CD14-positive monocyte (primary cell): ENCODE measurements at regions not wholly inside any gene's neighbourhood (a gene's known extent, or its start where the extent isn't known, plus 50 kb on each side); places are given as distances from the start of the nearest gene placed in this dataset.

Experiments used
- DNase-seq, 3 donors: peaks; one replicate each; pipeline ENCODE4 v3.0.0-alpha.2; 2011 to 2022
- H2AFZ ChIP-seq: 2 replicates; pipeline ENCODE4 v1.6.0; 2012; ENCODE audit warnings: mild to moderate bottlenecking, low read depth, low read length, inconsistent platforms; ENCODE audit not compliant: insufficient read depth, poor library complexity, severe bottlenecking
- H3K27ac ChIP-seq, 2 donors: 1 replicate in 1 of 2; 2 replicates in 1 of 2; pipeline ENCODE4 v1.5.1; 2012 to 2013; ENCODE audit warnings: low read length in 2 of 2, control low read depth in 1 of 2, inconsistent platforms in 1 of 2, low read depth in 1 of 2, mild to moderate bottlenecking in 1 of 2
- H3K27me3 ChIP-seq, 2 donors: one replicate each; pipeline versions ENCODE4 v1.6.0 to v1.6.1; 2011 to 2013; ENCODE audit warnings: low read length in 2 of 2; ENCODE audit not compliant: control insufficient read depth in 2 of 2, insufficient read depth in 2 of 2
- H3K36me3 ChIP-seq, 2 donors: replicated peaks in 1 of 2; 1 replicate in 1 of 2; 2 replicates in 1 of 2; pipeline versions ENCODE4 v1.5.1 to v1.6.1; 2012 to 2013; ENCODE audit warnings: low read length in 2 of 2, control low read depth in 1 of 2, inconsistent platforms in 1 of 2, mild to moderate bottlenecking in 1 of 2; ENCODE audit not compliant: insufficient read depth in 2 of 2, control insufficient read depth in 1 of 2
- H3K4me1 ChIP-seq, 2 donors: 1 replicate in 1 of 2; 2 replicates in 1 of 2; pipeline versions ENCODE4 v1.5.1 to v1.6.1; 2012 to 2013; ENCODE audit warnings: low read length in 2 of 2, control low read depth in 1 of 2, inconsistent platforms in 1 of 2, mild to moderate bottlenecking in 1 of 2, moderate library complexity in 1 of 2; ENCODE audit not compliant: insufficient read depth in 2 of 2, control insufficient read depth in 1 of 2
- H3K4me2 ChIP-seq: replicated peaks from 2 replicates; pipeline ENCODE3; 2012; ENCODE audit warnings: low read length, moderate library complexity, mild to moderate bottlenecking; ENCODE audit not compliant: poor library complexity, severe bottlenecking; ENCODE audit errors: extremely low read depth
- H3K4me3 ChIP-seq, 3 experiments: fragments of 200-600 bp in 1 of 3; sonication (generic) in 1 of 3; replicated peaks in 1 of 3; 1 replicate in 2 of 3; 2 replicates in 1 of 3; pipeline ENCODE4 v1.5.1; 2011 to 2013; ENCODE audit warnings: low read length in 3 of 3, mild to moderate bottlenecking in 3 of 3, control low read depth in 2 of 3, low read depth in 2 of 3, inconsistent platforms in 1 of 3, moderate library complexity in 1 of 3
- H3K79me2 ChIP-seq: 2 replicates; pipeline ENCODE4 v1.6.0; 2012; ENCODE audit warnings: mild to moderate bottlenecking, control low read depth, inconsistent platforms, low read length, moderate library complexity; ENCODE audit not compliant: insufficient read depth
- H3K9ac ChIP-seq: 2 replicates; pipeline ENCODE4 v1.6.0; 2017; ENCODE audit warnings: low read length, mild to moderate bottlenecking; ENCODE audit not compliant: insufficient read depth, poor library complexity, severe bottlenecking
- H3K9me3 ChIP-seq, 2 donors: replicated peaks in 1 of 2; 1 replicate in 1 of 2; 2 replicates in 1 of 2; pipeline versions ENCODE4 v1.5.1 to v1.6.1; 2012 to 2013; ENCODE audit warnings: low read length in 2 of 2, control low read depth in 1 of 2; ENCODE audit not compliant: control insufficient read depth in 1 of 2, insufficient read depth in 1 of 2
- H4K20me1 ChIP-seq: 2 replicates; pipeline ENCODE4 v1.6.0; 2012; ENCODE audit warnings: mild to moderate bottlenecking, low read length, control low read depth, moderate library complexity; ENCODE audit not compliant: insufficient read depth
- H3K27ac Mint-ChIP-seq, 7 donors: one replicate each; pipeline ENCODE4 v1.8.0; 2020; ENCODE audit warnings: mild to moderate bottlenecking in 7 of 7, mixed read lengths in 7 of 7, moderate library complexity in 6 of 7, inconsistent platforms in 2 of 7
- H3K27me3 Mint-ChIP-seq, 3 donors: one replicate each; pipeline ENCODE4 v1.8.0; 2021 to 2022; ENCODE audit warnings: low read depth in 3 of 3, mild to moderate bottlenecking in 3 of 3, mixed read lengths in 3 of 3, moderate library complexity in 3 of 3, inconsistent platforms in 1 of 3
- H3K36me3 Mint-ChIP-seq, 2 donors: one replicate each; pipeline ENCODE4 v1.8.0; 2020; ENCODE audit warnings: mixed read lengths in 2 of 2, inconsistent platforms in 1 of 2, mild to moderate bottlenecking in 1 of 2
- H3K4me1 Mint-ChIP-seq: one replicate; pipeline ENCODE4 v1.8.0; 2020; ENCODE audit warnings: mild to moderate bottlenecking, mixed read lengths
- H3K4me3 Mint-ChIP-seq, 2 donors: one replicate each; pipeline ENCODE4 v1.8.0; 2020; ENCODE audit warnings: mild to moderate bottlenecking in 2 of 2, mixed read lengths in 2 of 2, moderate library complexity in 1 of 2
- H3K9me3 Mint-ChIP-seq, 7 donors: one replicate each; pipeline ENCODE4 v1.8.0; 2020 to 2022; ENCODE audit warnings: mixed read lengths in 7 of 7, mild to moderate bottlenecking in 6 of 7, moderate library complexity in 6 of 7, inconsistent platforms in 2 of 7
- WGBS: methylation state at CpG from one replicate; pipeline ENCODE4 v1.1.5; 2013; ENCODE audit warnings: missing lambda C conversion rate; ENCODE audit not compliant: insufficient coverage; 5-methylcytosine and 5-hydroxymethylcytosine counted together
- intact Hi-C, 2 donors: fragments of 100-400 bp; cut with micrococcal nuclease; formaldehyde crosslinking; loops; one replicate each; pipeline versions ENCODE4 v1.15.0 to v1.15.1; 2023
- TF ChIP-seq, protein P1 (sequence below): fragments of 200-600 bp; IDR thresholded peaks from one replicate; pipeline ENCODE4 v1.8.0; 2022; ENCODE audit warnings: antibody characterized with exemption, mild to moderate bottlenecking

DNA sequence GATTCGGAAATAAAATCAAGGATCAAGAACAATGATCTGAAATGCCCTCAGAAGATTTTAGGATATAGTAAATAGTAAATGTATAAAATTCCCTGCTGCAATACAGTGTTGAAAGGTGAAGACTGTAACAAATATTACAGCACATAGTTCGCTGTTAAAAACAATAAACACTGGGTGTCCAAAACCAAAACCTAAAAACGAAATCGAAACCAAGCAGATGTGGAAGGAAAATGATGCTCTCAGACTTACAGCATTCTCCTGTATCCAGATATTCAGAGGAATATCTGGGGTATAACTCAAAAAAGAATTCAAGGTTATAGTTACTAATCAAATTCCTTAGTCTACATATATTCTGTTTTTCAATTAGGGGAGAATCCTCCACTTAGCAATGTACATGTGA is 708.1 kb upstream of the PCDH15 start:
- intact Hi-C loops = no loop called here
- Histone ChIP-seq H3K9ac (no peak overlapping the region), H3K9me3 (no peaks in the 10 kb centered on the region), H3K27me3 (no peaks in the 10 kb centered on the region), H3K36me3 (no peaks in the 10 kb centered on the region), H3K27ac (no peak overlapping the region), H4K20me1 (no peaks in the 10 kb centered on the region), H3K4me2 (no peak overlapping the region), H3K4me3 (no peak overlapping the region), H2AFZ (no peak overlapping the region), H3K4me1 (no peaks in the 10 kb centered on the region), H3K79me2 (no peaks in the 10 kb centered on the region)
- TF ChIP-seq, protein P1, sequence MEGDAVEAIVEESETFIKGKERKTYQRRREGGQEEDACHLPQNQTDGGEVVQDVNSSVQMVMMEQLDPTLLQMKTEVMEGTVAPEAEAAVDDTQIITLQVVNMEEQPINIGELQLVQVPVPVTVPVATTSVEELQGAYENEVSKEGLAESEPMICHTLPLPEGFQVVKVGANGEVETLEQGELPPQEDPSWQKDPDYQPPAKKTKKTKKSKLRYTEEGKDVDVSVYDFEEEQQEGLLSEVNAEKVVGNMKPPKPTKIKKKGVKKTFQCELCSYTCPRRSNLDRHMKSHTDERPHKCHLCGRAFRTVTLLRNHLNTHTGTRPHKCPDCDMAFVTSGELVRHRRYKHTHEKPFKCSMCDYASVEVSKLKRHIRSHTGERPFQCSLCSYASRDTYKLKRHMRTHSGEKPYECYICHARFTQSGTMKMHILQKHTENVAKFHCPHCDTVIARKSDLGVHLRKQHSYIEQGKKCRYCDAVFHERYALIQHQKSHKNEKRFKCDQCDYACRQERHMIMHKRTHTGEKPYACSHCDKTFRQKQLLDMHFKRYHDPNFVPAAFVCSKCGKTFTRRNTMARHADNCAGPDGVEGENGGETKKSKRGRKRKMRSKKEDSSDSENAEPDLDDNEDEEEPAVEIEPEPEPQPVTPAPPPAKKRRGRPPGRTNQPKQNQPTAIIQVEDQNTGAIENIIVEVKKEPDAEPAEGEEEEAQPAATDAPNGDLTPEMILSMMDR = no peak
- WGBS = no CpG with 5 or more reads among the region's 4 CpGs
- H3K4me3 Mint-ChIP-seq = no peak overlapping the region
- no peak overlapping the region for H3K27ac Mint-ChIP-seq
- H3K36me3 Mint-ChIP-seq = no peaks in the 10 kb centered on the region
- H3K9me3 Mint-ChIP-seq = no peaks in the 10 kb centered on the region
- DNase-seq = no peak
- H3K4me1 Mint-ChIP-seq = no peaks in the 10 kb centered on the region
- H3K27me3 Mint-ChIP-seq = no peaks in the 10 kb centered on the region

DNA sequence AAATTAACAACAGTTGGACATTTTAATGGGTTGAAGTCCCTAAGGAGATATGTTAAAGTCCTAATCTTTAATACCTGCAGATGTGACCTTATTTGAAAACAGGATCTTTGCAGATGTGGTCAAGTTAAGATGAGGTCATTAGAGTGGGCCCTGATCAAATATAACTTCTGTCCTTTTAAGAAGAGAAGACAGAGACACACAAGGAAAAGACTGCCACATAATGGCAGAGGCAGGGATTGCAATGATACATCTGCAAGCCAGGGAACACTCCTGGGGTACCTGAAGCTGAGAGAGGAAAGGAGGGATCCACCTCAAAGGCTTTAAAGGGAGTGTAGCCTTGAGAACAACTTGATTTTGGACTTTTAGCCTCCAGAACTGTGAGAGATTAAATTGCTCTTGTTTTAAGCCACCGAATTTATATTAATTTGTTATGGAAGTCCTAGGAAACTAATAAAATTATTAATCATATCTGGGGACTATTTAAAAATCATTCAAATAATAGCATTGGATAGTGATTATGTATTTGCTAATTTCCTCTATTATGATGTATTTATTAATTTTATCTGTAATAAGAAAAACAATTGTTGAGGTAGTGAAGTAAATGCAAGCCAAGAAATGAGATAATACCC is 700.0 kb upstream of the PCDH15 start:
- Histone ChIP-seq H3K9ac (no peak overlapping the region), H3K79me2 (no peaks in the 10 kb centered on the region), H3K4me3 (no peak overlapping the region), H3K9me3 (no peaks in the 10 kb centered on the region), H3K27me3 (no peaks in the 10 kb centered on the region), H3K27ac (no peak overlapping the region), H4K20me1 (no peaks in the 10 kb centered on the region), H3K4me1 (no peaks in the 10 kb centered on the region), H3K4me2 (no peak overlapping the region), H2AFZ (no peak overlapping the region), H3K36me3 (no peaks in the 10 kb centered on the region)
- Mint-ChIP-seq H3K4me1 (no peaks in the 10 kb centered on the region), H3K4me3 (no peak overlapping the region), H3K36me3 (no peaks in the 10 kb centered on the region), H3K27me3 (no peaks in the 10 kb centered on the region), H3K27ac (no peak overlapping the region), H3K9me3 (no peaks in the 10 kb centered on the region)
- no peak for DNase-seq
- intact Hi-C loops = no loop called here
- TF ChIP-seq, protein P1 = no peak
- no CpG with 5 or more reads among the region's 1 CpG for WGBS
